Loucy (cell line): ENCODE measurements at regions not wholly inside any gene's neighbourhood (a gene's known extent, or its start where the extent isn't known, plus 50 kb on each side); places are given as distances from the start of the nearest gene placed in this dataset.

ENCODE experiments used
- H2AFZ ChIP-seq: fragments of 200-600 bp; sonication (generic); 2 replicates; pipeline ENCODE4 v1.6.0; 2016; ENCODE audit warnings: antibody characterized with exemption, mild to moderate bottlenecking, low read length, moderate library complexity
- H3F3A ChIP-seq: fragments of 200-600 bp; 2 replicates; pipeline ENCODE4 v1.6.0; 2016; ENCODE audit warnings: antibody characterized with exemption, low read depth, mild to moderate bottlenecking
- H3K27me3 ChIP-seq: fragments of 200-600 bp; sonication (generic); 2 replicates; pipeline ENCODE4 v1.6.1; 2014; ENCODE audit warnings: low read length, mild to moderate bottlenecking; ENCODE audit not compliant: insufficient read depth, poor library complexity, severe bottlenecking
- H3K36me3 ChIP-seq: fragments of 200-600 bp; sonication (generic); 2 replicates; pipeline ENCODE4 v1.6.1; 2016; ENCODE audit warnings: low read length; ENCODE audit not compliant: insufficient read depth
- H3K4me1 ChIP-seq: fragments of 200-600 bp; sonication (generic); 2 replicates; pipeline ENCODE4 v1.5.1; 2014; ENCODE audit warnings: low read length, mild to moderate bottlenecking; ENCODE audit not compliant: insufficient read depth, poor library complexity, severe bottlenecking
- H3K4me2 ChIP-seq: fragments of 200-600 bp; sonication (generic); 2 replicates; pipeline ENCODE4 v1.6.0; 2014; ENCODE audit warnings: antibody characterized with exemption, low read length, low read depth, mild to moderate bottlenecking; ENCODE audit not compliant: poor library complexity, severe bottlenecking
- H3K4me3 ChIP-seq: fragments of 200-600 bp; sonication (generic); 2 replicates; pipeline ENCODE4 v1.5.1; 2014; ENCODE audit warnings: low read length, mild to moderate bottlenecking, mixed read lengths; ENCODE audit not compliant: poor library complexity, severe bottlenecking
- H3K79me2 ChIP-seq: fragments of 200-600 bp; sonication (generic); 2 replicates; pipeline ENCODE4 v1.6.1; 2014; ENCODE audit warnings: low read length; ENCODE audit not compliant: insufficient read depth
- H3K9ac ChIP-seq: fragments of 200-600 bp; sonication (generic); 2 replicates; pipeline ENCODE4 v1.6.0; 2014; ENCODE audit warnings: mild to moderate bottlenecking, low read depth, low read length, moderate library complexity; ENCODE audit not compliant: poor library complexity, severe bottlenecking
- H3K9me2 ChIP-seq: fragments of 200-600 bp; sonication (generic); replicated peaks from 2 replicates; pipeline ENCODE4 v1.6.1; 2016; ENCODE audit warnings: low read depth, low read length, mixed read lengths
- H3K9me3 ChIP-seq: fragments of 200-600 bp; sonication (generic); 2 replicates; pipeline ENCODE4 v1.6.1; 2014; ENCODE audit warnings: mild to moderate bottlenecking, antibody characterized with exemption, low read length, low read depth; ENCODE audit not compliant: insufficient read depth
- H4K20me1 ChIP-seq: fragments of 200-600 bp; sonication (generic); 2 replicates; pipeline ENCODE4 v1.6.0; 2014; ENCODE audit warnings: antibody characterized with exemption, low read length, mild to moderate bottlenecking; ENCODE audit not compliant: insufficient read depth, poor library complexity, severe bottlenecking
- CTCF ChIP-seq: fragments of 200-600 bp; sonication (generic); conservative IDR thresholded peaks from 2 replicates; pipeline ENCODE4 v1.5.1; 2014; ENCODE audit warnings: mild to moderate bottlenecking, antibody characterized with exemption, low read length
- EZH2phosphoT487 ChIP-seq: fragments of 200-600 bp; IDR thresholded peaks from 2 replicates; pipeline ENCODE4 v1.6.1; 2018; ENCODE audit warnings: antibody characterized with exemption, mild to moderate bottlenecking, moderate library complexity, borderline replicate concordance

GRCh38 chr3:88725440-88726165 is 381.8 kb upstream of the EPHA3 start:
- Histone ChIP-seq H3K4me1 (no peaks in the 10 kb centered on the region), H3K4me3 (no peak overlapping the region), H4K20me1 (no peaks in the 10 kb centered on the region), H3F3A (no peaks in the 10 kb centered on the region), H2AFZ (no peak overlapping the region), H3K4me2 (no peak overlapping the region), H3K36me3 (no peaks in the 10 kb centered on the region), H3K9ac (no peak overlapping the region), H3K9me3 (no peaks in the 10 kb centered on the region), H3K27me3 (no peaks in the 10 kb centered on the region), H3K79me2 (no peaks in the 10 kb centered on the region), H3K9me2 (no peaks in the 10 kb centered on the region)
- TF ChIP-seq CTCF, result no peak
- TF ChIP-seq EZH2phosphoT487, result no peak

GRCh38 chr3:88732186-88732585 is 375.2 kb upstream of the EPHA3 start:
- Histone ChIP-seq H4K20me1 (no peaks in the 10 kb centered on the region), H3K9me2 (no peaks in the 10 kb centered on the region), H3K4me3 (no peak overlapping the region), H3K9ac (no peak overlapping the region), H3K4me2 (no peak overlapping the region), H3K79me2 (no peaks in the 10 kb centered on the region), H3K9me3 (no peaks in the 10 kb centered on the region), H3K27me3 (no peaks in the 10 kb centered on the region), H3K4me1 (no peaks in the 10 kb centered on the region), H3F3A (no peaks in the 10 kb centered on the region), H3K36me3 (no peaks in the 10 kb centered on the region), H2AFZ (no peak overlapping the region)
- TF ChIP-seq CTCF (no peak), EZH2phosphoT487 (no peak)

GRCh38 chr3:88742106-88742505 is 365.3 kb upstream of the EPHA3 start:
- H3K27me3 ChIP-seq, result no peaks in the 10 kb centered on the region
- no peak overlapping the region for H2AFZ ChIP-seq
- H3K9me2 ChIP-seq, result no peaks in the 10 kb centered on the region
- H4K20me1 ChIP-seq, result no peaks in the 10 kb centered on the region
- H3F3A ChIP-seq, result no peaks in the 10 kb centered on the region
- no peak overlapping the region for H3K4me3 ChIP-seq
- no peaks in the 10 kb centered on the region for H3K4me1 ChIP-seq
- TF ChIP-seq CTCF (no peak), EZH2phosphoT487 (no peak)
- H3K36me3 ChIP-seq, result no peaks in the 10 kb centered on the region
- H3K9me3 ChIP-seq, result no peaks in the 10 kb centered on the region
- no peaks in the 10 kb centered on the region for H3K79me2 ChIP-seq
- H3K4me2 ChIP-seq, result no peak overlapping the region
- H3K9ac ChIP-seq, result no peak overlapping the region
